PFSK-1 (cell line): ENCODE measurements at regions not wholly inside any gene's neighbourhood (a gene's known extent, or its start where the extent isn't known, plus 50 kb on each side); places are given as distances from the start of the nearest gene placed in this dataset.

ENCODE experiments used
- FOXP2 ChIP-seq: optimal IDR thresholded peaks from 2 replicates; pipeline ENCODE3; 2011; ENCODE audit warnings: borderline replicate concordance, control low read depth, inconsistent platforms; ENCODE audit not compliant: insufficient read depth; ENCODE audit errors: extremely low read length, extremely low read depth
- POLR2AphosphoS5 ChIP-seq: IDR thresholded peaks from 2 replicates; pipeline ENCODE4 v1.6.1; 2012; ENCODE audit warnings: low read depth, mild to moderate bottlenecking, control low read depth, low read length, moderate library complexity
- REST ChIP-seq, 2 experiments: IDR thresholded peaks; 2 replicates each; pipeline versions ENCODE4 v1.6.1 to v1.8.0; 2011 to 2012; ENCODE audit warnings: low read depth in 2 of 2, low read length in 2 of 2, control low read depth in 1 of 2, inconsistent platforms in 1 of 2, mild to moderate bottlenecking in 1 of 2, moderate library complexity in 1 of 2; ENCODE audit not compliant: insufficient read depth in 1 of 2
- SIN3A ChIP-seq: IDR thresholded peaks from 2 replicates; pipeline ENCODE4 v1.6.1; 2012; ENCODE audit warnings: mild to moderate bottlenecking, low read length, moderate library complexity, borderline replicate concordance; ENCODE audit not compliant: insufficient read depth
- TAF1 ChIP-seq: IDR thresholded peaks from 2 replicates; pipeline ENCODE4 v1.6.1; 2012; ENCODE audit warnings: low read length, control low read depth, borderline replicate concordance; ENCODE audit not compliant: insufficient read depth

GRCh38 chr2:65731476-65731875 lies 299.1 kb upstream of the SPRED2 start:
- TF ChIP-seq REST (IDR thresholded peaks at IDR 0.05; ENCODE audit: insufficient read depth in 1 of 2, low read depth in 2 of 2, low read length in 2 of 2) (no peak), POLR2AphosphoS5 (no peak), TAF1 (no peak), FOXP2 (no peak), SIN3A (no peak)

- TF ChIP-seq REST (IDR thresholded peaks at IDR 0.05; ENCODE audit: insufficient read depth in 1 of 2, low read depth in 2 of 2, low read length in 2 of 2) (no peak), SIN3A (no peak), POLR2AphosphoS5 (no peak), FOXP2 (no peak), TAF1 (no peak)
Observed at GRCh38 chr2:65730186-65730585, 297.8 kb upstream of the SPRED2 start.

- TF ChIP-seq SIN3A, result no peak
- no peak for TF ChIP-seq TAF1
Observed at GRCh38 chr2:65729246-65729645, 296.8 kb upstream of the SPRED2 start.

- TF ChIP-seq FOXP2, result no peak
- TF ChIP-seq TAF1, result no peak
- TF ChIP-seq REST (IDR thresholded peaks at IDR 0.05; ENCODE audit: insufficient read depth in 1 of 2, low read depth in 2 of 2, low read length in 2 of 2), result no peak
- TF ChIP-seq POLR2AphosphoS5, result no peak
- TF ChIP-seq SIN3A, result no peak
Observed at GRCh38 chr2:65728477-65729180, 296.2 kb upstream of the SPRED2 start.

GRCh38 chr2:65727816-65728215 lies 295.4 kb upstream of the SPRED2 start:
- TF ChIP-seq TAF1 (no peak), REST (IDR thresholded peaks at IDR 0.05; ENCODE audit: insufficient read depth in 1 of 2, low read depth in 2 of 2, low read length in 2 of 2) (no peak), POLR2AphosphoS5 (no peak), FOXP2 (no peak), SIN3A (no peak)
